HG03135 (cell line): ENCODE measurements at regions not wholly inside any gene's neighbourhood (a gene's known extent, or its start where the extent isn't known, plus 50 kb on each side); places are given as distances from the start of the nearest gene placed in this dataset.

ENCODE experiments used
- ATAC-seq: cut with Tn5 transposase; IDR thresholded peaks from one replicate; pipeline ENCODE4 v1.9.1; 2021; ENCODE audit warnings: mild to moderate bottlenecking, moderate library complexity; ENCODE audit not compliant: unreplicated experiment

DNA sequence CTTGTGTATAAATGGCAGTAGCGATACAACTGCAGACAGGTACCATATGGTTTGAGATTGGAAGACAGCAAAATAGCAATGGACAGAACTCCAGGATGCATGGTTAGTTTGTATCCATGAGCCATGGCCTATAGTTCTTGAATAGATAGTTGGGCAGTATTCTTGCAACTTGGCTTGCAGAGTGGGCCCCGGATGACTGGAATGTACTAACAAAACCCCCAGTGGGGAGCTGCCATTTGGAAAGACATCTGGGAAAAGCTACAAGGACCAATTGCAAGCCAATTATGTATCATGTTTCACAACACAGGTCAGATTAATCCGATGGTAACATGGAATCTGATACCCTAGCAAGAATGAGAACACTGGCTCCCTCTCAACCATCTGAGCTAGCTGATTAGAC lies 279.6 kb downstream of the RERGL start:
- no peak for ATAC-seq

DNA sequence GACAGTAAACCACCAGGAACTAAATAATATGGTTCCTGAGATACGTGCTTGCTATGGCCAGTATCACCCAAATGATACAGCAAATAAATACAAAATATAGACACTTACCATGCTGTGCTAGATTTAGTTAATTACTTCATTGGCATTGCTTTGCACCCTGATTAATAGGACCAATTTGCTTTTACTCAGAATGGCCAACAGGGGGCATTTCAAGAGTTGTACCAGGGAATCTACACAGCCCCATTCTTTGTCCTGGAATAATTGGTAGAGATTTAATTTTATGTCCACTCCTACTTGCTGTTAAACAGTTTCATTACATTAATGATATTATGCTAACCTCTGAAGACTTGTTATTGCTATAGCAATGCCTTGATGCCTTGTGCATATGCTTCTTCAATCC lies 280.8 kb downstream of the RERGL start:
- no peak for ATAC-seq

DNA sequence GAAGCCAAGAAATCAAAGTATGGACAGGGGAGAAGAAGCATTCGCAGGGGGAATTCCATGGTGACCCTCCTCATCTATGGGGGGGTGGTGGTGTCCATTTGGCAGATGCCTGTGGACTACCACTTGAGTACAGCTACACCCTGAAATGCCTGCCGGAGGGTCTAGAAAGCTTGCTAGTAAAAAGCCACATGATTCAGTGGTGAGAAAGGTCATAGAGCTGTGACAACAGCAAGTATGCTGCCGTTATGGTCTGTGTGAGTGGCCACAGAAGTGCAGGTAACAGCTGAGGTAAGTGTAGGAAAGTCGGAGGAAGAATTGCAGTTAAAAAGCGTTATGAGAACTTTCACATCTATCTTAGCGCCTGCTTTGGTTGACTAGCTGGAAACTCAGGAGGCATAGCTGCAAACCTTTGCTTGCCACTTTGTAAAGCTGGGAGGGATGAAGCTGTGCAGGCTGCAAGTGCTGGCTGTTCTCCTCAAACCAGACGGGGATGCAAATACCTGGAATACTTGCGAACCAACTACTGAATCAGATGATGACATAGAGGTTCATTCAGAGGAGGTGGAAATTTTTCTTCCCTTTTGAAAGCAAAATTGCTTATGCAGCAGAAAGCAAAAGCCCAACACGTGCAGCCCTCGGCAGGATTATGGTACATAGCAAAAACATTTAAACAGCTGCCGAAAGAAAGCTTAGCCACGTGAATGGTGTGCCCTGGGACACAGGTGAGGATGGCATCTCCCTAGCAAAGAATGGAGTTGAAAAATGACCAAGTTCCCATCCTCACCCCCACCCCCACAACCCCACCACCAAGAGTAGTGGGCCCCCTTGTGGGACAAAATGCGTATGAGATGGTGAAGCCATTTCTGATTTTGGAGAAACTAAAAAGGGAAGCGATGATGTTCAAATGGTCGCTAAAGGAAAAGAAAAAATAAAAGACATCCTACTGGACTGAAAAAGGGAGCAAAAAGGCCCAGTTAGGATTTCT lies 287.0 kb downstream of the RERGL start:
- no peak for ATAC-seq

DNA sequence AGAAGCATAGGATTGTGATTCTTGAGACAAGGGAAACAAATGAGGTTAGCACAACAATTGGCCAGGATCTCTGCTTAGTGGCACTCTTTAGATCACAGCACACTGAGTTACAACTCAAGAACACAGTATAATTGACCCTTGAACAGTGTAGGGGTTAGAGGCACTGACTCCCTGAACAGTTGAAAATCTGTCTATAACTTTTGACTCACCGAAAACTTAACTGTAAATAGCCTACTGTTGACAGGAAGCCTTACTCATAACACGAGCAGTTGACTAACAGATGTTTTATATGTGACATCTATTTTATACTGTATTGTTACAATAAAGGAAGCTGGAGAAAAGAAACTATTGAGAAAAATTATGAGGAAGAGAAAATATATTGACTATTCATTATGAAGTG lies 296.1 kb downstream of the RERGL start:
- no peak for ATAC-seq

DNA sequence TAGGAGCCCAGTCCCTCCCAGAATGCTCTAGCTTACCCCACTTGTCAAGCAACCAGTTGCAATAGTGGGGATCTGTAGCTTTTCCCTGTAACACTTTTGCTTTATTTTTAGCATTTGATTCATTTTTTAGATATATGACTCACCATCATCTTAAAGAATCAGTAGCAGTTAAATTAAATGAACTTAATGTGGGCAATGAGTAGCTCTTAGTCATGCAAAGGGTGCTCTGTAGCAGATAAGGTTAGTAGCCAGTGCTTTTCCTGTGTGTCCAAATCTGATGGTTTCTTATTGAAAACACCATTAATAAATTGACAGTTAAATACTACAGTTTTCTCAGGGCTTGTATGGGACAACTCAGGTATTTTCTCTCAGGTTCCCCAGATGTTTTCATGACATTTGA lies 311.8 kb downstream of the RERGL start:
- no peak for ATAC-seq

DNA sequence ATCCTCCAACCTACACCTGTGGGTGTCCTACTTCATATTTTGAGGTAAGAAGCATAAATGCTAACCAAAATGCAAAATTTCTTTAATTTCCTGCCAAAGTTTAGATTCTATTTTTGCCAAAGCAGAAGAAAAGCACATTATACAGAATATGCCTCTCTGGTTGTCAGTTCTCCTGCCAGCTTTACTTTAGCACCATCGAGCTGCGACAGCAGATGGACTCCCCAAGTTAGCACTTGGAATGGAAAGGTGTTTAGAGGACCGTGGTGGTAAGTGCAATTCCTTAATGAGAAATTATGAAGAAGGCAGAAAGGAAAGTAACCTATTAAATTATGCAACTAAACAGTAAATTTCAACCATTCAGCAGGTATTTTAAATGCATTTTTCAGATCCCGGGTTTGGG lies 326.6 kb downstream of the RERGL start:
- ATAC-seq = no peak

DNA sequence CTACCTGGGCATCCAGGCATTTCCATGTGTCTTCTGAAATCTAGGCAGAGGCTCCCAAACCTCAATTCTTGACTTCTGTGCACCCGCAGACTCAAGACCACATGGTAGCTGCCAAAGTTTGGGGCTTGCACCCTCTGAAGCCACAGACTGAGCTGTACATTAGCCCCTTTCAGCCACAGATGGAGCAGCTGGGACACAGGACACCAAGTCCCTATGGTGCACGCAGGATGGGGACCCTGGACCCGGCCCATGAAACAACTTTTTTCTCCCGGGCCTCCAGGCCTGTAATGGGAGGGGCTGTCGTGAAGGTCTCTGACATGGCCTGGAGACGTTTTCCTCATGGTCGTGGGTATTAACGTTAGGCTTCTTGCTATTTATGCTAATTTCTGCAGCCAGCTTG lies 330.0 kb downstream of the RERGL start:
- no peak for ATAC-seq
